NCI-H2171 treated with DMSO at 0.1 percent for 48 hours (cell line): ENCODE measurements at regions not wholly inside any gene's neighbourhood (a gene's known extent, or its start where the extent isn't known, plus 50 kb on each side); places are given as distances from the start of the nearest gene placed in this dataset.
"Not testable (repeated sequence)": the region's sequence is repeated elsewhere in the genome, so short reads cannot be mapped to it uniquely, and the experiment has no call there.

Experiments
- DNase-seq: peaks from one replicate; lab custom pipeline; 2025; lab: John Stamatoyannopoulos, UW

DNA sequence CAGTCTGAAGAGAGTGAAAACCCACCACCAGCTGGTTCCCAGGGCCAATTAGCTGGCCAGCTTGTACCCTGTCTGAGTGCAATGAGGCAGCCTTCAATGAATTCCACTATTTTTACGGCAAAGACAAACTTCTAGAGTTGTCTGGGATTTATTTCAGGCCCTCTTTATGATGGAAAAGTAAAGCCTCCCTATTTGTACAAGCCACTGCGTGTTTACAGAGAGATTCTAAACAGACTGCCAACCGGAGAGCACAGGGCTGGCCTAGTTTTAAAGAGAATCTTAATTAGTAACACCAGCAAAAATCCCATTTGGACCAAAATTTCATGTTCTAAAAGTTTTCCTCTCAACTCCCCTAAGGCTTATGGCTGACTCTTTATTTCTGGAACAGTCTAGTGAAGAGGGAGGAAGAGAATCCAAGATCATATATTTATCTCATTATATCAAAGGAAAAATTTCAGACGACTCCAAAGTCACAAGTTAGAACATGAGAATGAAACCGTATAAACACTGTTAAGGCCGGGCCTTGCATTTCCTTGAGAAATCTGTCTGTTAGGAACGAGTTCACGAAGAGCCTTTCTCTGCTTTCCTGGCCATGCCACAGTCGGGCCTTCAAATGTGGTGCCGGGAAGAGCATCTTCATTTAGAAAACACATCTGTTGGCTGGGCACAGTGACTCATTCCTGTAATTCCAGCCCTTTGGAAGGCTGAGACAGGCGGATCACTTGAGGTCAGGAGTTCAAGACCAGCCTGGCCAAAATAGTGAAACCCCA, 724.6 kb upstream of the NRP1 start:
- DNase-seq, result no peak

DNA sequence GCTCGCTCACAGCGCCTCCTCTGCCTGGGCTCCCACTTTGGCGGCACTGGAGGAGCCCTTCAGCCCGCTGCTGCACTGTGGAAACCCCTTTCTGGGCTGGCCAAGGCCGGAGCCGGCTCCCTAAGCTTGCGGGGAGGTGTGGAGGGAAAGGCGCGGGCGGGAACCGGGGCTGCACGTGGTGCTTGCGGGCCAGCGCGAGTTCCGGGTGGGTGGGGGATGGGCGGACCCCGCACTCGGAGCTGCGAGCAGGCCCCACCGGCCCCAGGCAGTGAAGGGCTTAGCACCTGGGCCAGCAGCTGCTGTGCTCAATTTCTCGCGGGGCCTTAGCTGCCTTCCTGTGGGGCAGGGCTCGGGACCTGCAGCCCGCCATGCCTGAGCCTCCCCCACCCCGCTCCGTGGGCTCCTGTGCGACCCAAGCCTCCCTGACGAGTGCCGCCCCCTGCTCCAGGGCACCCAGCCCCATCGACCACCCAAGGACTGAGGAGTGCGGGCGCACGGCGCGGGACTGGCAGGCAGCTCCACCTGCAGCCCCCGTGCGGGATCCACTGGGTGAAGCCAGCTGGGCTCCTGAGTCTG, 721.0 kb upstream of the NRP1 start:
- DNase-seq, result not testable (repeated sequence)

DNA sequence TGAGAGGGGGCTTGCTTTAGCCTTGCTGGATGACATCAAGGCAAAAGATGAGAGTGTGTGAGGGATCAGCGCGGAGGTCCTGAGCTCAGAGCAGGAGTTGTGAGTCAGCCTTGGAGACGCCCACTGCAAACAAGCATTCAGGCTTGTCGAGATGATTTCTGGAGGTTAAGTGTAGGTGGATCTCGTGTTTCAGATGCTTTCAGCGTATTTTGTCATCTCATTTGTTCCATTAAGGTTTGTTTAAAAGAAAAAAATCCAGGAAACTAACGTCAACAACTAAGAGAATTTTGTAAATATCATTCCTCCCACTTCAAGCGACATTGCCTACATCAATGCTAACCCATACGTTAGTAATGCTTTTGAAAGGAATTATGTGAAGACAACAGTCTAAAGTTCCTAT, 715.4 kb upstream of the NRP1 start:
- DNase-seq, result no peak

DNA sequence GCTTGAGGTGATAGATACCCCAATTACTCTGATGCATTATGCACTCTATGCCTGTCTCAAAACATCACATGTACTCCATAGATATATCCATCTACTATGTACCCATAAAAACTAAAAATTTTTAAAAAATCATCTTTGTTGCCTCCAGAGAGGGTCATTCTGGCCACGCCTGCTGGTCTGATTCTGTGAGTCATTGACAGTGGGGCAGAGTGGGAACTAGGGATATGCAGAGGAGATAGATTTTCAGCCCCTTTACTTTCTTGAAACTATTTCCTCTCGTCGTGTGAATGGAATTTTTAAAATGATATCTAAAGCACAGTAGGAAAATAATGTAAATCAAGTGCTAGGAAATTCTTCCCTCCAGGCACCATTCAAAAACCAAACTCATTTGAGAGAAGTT, 715.0 kb upstream of the NRP1 start:
- no peak for DNase-seq

DNA sequence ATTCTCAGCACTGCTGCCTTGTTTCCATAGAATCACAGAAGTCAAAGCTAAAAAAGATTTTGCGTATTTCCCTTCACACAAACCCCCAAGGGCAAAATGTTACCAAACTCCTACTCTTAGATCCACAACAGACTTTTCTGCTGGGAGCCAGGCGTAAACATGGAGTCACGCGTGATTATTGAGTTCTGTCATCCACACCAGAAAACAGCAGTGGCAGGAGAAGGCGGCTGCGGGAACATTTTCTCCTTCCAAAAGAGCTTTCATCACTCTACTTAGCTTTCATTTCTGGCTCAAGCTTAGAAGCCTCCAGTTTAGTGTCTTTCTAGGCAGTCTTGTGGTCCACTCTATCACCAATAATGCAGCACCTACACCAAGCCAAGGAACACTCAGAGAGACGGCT, 712.9 kb upstream of the NRP1 start:
- no peak for DNase-seq

DNA sequence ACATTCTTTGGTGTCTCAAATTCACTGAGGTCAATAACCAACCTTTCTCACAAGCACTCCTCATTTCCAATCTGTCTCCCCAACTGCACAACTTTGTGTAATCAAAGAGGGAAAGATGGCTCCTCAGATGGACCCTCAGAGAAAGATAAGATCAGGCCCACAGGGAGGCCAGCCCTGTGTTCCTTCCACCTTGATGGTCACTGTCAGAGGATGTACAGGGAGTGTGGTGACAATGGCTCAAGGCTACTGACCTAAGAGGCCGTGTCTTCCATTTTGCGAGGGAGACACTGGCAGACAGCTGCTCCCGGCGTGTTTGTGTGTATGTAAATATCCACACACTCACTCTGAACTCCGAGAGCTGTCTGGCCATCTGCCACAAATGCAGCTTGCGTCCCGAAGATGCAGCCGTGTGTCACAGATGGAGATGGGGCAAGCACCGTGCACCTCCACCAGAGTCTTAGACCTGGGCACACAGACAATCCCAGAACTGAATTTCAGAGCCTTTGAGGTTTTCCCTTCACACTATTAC, 712.1 kb upstream of the NRP1 start:
- DNase-seq, result peak; percentile 85

DNA sequence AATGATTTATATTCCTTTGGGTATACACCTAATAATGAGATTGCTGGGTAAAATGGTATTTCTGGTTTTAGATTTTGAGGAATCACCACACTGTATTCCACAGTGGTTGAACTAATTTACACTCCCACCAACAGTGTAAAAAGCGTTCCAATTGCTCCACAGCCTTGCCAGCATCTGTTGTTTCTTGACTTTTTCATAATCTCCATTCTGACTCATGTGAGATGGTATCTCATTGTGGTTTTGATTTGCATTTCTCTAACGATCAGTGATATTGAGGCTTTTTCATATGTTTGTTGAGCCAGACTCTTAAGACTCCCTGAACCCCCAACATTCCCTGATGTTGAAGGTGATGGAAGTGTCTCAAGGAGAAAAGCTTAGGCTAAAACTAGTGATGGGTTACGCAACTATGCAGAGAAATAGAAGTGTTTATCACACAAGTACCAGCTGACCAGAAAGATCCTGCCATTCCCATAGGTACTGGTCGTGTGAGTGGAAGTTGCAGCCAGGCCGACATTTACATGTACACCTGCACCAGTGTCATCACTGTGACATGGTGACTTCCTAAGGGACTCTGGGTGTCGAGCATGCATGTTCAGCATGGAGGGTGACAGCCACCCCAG, 711.2 kb upstream of the NRP1 start:
- DNase-seq, result no peak

DNA sequence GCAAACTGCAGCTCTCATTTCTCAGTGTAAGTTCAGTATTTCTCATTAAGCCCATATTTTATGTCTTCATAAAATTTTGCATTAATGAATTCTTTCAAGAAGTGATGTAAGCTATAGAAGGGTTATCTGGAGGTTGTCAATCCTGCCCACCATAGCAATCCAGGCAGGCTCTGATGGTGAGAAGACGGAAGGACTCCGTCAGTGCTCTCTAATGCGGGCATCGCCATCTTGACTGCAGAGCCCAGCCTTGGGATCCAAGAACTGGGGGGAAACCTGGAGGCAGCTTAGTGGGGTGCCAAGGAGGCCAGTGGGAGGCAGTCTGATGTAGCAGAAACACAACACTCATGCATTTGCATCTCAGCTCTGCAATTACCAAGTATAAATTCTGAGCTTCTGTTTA, 707.4 kb upstream of the NRP1 start:
- DNase-seq, result no peak

DNA sequence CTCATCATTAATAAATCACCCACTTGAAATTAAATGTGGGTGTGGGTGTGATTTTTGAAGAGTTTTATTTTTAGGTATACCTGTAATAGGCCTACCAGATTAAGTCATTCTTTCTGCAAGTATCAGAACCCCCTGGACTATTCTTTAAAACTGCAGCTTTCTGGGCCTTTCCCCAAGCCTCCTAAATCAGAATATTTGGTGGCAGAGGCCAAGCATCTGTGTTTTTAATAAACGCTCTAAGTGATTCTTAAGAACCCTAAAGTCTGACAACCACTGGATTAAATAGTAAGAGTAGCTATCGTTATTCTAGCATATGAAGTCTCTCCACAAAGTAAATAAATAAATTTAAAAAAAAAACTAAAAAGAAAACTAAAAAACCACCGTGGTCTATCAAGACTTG, 703.0 kb upstream of the NRP1 start:
- no peak for DNase-seq

DNA sequence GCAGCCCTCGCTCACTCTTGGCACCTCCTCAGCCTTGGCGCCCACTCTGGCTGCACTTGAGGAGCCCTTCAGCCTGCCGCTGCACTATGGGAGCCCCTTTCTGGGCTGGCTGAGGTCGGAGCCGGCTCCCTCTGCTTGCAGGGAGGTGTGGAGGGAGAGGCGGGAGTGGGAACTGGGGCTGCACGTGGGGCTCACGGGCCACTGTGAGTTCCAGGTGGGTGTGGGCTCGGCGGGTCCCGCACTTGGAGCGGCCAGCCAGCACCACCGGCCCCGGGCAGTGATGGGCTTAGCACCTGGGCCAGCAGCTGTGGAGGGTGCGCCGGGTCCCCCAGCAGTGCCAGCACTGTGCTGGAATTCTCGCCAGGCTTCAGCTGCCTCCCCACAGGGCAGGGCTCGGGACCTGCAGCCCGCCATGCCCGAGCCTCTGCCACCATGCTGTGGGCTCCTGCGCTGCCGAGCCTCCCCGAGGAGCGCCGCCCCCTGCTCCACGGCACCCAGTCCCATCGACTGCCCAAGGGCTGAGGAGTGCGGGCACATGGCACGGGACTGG, 700.8 kb upstream of the NRP1 start:
- not testable (repeated sequence) for DNase-seq

DNA sequence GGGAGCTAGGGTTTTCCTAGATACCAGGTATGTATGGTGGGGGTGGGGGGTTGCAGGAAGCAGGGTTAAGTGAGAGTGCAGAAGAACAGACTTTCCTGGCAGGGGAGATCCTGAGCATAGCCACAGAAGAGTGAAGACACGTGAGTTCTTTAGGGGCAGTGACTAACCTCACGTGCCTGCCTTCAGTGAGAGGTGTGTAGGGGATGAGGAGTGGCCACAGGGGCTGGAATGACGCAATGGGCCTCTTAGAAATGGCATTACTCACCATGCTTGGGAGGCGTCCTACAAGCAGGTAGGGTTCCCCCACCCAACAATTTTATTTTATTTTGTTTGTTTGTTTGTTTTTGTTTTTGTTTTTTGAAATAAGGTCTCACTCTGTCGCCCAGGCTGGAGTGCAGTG, 698.6 kb upstream of the NRP1 start:
- no peak for DNase-seq

DNA sequence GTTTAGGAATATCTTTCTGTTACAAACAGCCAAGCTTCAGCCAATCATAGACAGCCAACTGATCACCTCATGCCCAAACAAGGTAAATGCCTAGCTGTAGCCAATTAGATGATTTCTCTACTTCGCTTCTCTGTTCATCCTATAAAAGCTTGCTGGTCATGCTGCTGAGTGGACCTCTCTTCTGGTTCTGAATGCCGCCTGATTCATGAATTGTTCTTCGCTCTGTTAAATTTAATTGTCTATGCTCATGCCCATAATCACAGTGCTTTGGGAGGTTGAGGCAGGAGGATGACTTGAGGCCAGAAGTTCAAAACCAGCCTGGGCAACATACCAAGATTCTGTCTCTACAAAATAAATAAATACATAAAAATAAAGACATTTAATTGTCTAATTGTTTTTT, 698.1 kb upstream of the NRP1 start:
- no peak for DNase-seq

DNA sequence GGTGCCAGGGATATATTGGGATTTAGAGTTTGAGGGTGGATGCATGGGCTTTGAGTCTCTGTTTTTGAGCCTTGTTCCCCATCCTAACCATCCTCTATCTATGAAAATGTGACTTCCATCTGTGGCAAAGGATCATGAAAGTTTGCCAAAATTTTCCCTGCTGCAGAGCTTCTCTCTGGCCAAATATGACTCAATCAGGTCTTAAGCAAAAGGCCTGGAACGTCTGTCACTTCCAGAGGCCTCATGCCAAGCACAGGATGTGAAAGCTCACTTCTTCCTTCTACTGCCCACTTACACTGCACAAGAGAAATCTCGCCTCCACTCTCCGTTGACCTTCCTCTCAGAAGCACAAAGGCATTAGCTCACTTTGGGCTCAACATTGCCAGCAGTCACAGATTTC, 696.9 kb upstream of the NRP1 start:
- no peak for DNase-seq

DNA sequence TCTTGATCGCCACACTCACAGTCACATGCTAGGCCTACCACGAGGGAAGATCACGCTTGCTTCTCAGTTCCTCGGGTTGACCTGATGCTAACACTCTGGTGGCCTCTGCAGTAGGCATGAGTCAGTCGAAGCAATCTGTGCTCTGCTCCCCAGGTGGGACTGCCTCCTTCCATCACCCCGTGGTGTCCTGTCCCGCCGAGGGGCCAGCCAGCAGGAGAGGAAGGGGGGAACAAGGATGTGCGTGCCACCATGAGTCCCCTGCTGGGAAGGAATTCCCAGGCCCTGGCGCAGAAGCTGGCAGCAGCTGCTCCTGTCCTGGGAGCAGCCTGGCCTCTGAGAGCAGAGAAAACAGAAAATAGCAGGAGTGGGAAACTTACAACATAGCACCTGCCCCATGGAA, 695.0 kb upstream of the NRP1 start:
- no peak for DNase-seq

DNA sequence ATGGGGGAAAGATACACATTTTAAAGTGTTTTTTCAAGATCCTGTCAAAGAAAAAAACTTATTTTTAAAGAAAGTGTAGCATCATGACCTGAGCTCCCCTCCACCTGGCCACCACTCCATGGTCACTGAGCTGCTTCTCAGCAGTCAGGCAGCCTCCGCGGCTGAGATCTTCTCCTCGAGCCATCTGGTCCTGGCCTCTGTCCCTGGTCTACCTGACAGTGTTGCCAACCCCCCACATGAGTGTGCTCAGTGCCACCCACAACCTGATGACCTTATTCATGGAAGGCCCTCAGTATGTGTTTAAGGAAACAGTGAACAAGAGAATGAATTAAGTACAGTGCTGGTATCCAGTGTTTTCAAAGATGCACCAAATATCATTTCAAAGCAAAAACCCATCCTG, 694.5 kb upstream of the NRP1 start:
- DNase-seq, result no peak

DNA sequence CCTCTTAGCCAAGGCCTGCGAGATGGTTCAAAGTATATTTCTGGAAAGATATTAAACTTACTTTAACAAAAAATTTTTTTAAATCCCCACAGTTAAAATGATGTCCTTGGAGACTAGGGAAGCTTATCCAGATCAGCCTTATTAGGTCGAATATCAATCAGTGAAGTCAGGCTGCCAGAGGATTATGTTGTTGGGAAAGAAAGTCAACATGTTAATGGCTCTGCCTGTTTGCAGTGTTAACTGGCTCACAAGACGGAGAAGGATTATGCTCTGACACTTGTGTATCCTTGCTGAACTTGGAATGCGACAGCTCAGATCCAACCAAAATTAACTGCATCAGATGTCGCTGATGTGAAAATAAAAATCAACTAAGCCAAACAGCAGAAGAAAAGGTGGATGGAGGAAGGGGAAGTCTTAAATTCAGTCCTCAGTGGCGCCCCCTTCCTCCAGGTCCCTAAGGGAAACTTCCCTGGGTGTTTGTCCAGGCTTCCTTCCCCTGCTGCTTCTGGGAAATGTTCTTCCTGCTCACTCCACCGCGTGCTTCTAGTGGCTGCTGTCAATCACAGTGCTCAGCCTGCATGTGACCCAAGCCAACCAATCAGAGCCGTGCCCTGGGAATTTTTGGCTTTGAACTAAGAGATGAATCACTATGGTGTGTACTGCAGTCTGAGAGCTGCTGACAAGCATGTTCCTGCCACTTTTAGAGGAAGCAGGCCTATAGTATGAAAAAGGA, 690.4 kb upstream of the NRP1 start:
- DNase-seq, result no peak

DNA sequence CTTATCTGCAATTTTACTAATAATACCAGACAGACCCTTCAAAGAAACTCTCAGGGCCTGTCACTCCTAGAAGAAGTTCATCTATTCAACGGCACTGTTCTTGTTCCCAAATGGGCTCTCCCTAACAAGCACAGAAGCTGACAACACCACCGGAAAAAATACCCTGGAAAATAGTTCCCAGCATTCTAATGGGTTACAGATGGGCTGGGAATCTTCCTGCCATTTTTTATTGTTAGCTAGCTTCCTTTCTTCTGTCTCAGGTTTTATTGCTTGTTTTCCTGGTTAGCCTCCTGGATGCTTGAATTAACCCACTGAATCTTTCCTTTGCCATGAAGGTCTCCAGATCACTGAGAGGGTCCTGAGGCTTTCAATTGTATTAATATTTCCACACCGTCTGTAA, 689.8 kb upstream of the NRP1 start:
- no peak for DNase-seq

DNA sequence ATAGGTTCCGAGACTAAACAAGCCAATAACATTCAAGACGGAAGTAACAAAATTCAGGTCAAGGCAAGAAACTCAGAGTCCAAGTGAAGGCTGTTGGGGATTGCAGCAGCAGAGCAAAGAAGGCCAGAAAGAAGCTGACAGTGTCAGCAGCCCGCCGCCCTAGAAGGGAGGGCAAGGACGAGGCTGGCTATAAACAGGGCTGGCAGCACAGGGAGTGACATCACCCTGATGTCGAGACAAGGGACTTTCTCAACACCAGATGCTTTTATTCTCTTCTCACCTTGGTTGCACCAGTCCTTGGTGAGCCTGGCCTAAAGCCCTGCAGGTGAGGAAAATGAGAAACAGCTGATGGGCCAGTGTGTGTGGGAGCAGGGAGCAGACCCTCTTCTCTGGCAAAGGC, 687.7 kb upstream of the NRP1 start:
- DNase-seq, result no peak

DNA sequence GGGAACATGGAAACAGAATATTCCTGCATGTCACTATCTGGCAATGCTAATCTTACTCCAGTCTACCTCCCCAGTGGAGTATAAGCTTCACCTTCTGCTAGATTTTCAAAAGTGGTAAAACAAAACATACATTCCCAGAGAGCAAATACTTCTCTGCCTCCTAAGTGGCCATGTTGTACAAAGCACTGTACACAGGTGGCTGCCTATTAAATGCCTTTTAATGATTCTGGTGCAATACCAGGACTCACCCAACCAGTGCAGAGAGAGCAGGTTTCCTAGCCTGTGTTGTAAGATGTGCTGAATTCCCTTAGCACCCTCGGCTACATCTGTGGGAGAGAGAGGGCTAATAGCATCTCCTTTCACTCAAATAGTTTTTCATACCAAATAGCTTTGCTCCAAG, 684.3 kb upstream of the NRP1 start:
- no peak for DNase-seq

DNA sequence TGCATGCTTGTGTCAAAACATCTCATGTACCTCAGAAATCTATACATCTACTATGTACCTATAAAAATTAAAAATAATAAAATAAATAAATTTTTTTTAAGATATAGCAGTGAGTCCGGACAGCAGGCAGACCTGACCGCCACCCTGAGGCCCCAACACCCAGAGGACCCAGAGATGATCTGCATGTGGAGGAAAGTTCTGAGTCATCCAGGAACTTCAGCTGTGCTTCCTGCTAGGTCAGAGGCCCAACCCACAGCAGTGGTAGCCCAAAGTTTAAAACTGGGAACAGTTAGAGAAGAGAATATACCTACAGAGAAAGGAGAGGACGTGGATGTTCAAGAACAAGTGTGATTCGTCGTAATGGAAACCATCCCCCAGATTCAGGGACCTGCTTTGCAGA, 683.7 kb upstream of the NRP1 start:
- no peak for DNase-seq

DNA sequence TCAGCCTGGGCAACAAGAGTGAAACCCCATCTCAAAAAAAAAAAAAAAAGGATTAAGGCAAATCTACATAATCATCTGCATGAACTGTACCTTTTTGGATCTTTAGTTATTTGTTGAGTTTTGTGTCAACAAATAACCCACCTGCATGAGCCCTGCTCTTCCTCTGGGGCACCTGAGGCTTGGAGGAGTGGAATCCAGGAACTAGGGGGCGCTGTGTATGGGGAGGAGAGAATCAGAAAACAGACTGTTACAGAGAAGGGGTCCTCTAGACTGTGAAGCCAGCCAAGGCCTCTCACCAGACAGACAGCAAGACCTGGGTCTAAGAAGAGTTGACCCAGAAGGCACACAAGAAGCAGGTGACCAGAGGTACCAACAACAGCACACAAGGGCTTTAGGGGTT, 682.8 kb upstream of the NRP1 start:
- DNase-seq, result no peak

DNA sequence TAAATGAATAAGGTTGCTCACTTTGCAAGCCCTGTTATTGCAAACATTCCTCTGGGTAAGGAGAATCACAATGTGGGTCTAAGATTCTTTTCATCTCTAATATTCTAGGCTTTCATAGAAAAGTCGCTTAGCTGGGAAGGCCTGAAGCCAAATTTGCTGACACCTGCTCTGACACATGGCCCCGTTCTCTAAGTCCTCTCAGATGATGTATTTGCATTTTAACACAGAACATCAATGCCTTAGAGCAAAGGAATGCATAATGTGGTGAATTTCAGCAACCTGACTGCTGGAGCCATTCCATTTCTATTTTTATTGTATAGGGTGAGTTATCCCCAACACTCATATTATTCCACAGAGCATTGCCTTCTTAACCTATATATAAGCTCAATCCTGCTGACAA, 682.1 kb upstream of the NRP1 start:
- DNase-seq, result no peak

DNA sequence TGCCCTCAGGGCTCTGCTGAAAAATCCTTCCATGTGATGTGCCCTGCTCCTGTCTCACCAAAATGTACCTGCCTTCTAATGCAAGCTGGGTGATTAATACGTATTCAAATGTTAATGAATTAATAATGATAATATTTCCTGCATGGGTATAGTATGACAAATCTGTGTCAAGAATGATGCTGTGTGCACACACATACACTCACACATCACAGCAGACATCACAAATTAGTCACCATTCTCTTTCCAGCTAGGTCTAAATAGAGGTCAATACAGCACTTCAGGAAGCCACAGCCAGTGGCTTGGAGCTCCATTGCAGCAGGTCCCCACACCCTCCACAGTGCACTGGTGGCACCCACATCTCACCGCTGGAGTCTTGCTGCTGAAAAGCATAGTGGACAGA, 681.2 kb upstream of the NRP1 start:
- no peak for DNase-seq
